Endothelial cell of umbilical vein (primary cell): ENCODE measurements at regions not wholly inside any gene's neighbourhood (a gene's known extent, or its start where the extent isn't known, plus 50 kb on each side); places are given as distances from the start of the nearest gene placed in this dataset.

ENCODE experiments used
- BruUV-seq: library from RNA; stranded (reverse); fragments of 400-500 nt; replicated peaks from 2 replicates; lab custom pipeline; 2021; lab: Mats Ljungman, UMichigan
- CTCF ChIA-PET: fragments of 300-600, 350-600 bp; sonication (Branson Sonifier 250); formaldehyde crosslinking; loops from one replicate; lab custom pipeline; 2021; ENCODE audit warnings: antibody characterized with exemption, inconsistent platforms; lab: Charles Lee
- POLR2A ChIA-PET: fragments of 300-600, 350-600 bp; sonication (Branson Sonifier 250); formaldehyde crosslinking; loops from one replicate; lab custom pipeline; 2021; ENCODE audit warnings: antibody characterized with exemption, inconsistent platforms; lab: Charles Lee
- DNase-seq: peaks from one replicate; pipeline ENCODE4 v3.0.0-alpha.2; 2011; ENCODE audit warnings: low read depth, low spot score
- FAIRE-seq: peaks from 2 replicates; lab custom pipeline; 2011; peaks lifted over from hg19 to GRCh38; lab: Jason Lieb, UNC
- H2AFZ ChIP-seq: 2 replicates; pipeline ENCODE4 v1.6.0; 2012; ENCODE audit warnings: low read depth, low read length, control low read depth, inconsistent platforms
- H3K27ac ChIP-seq: 2 replicates; pipeline ENCODE4 v1.5.1; 2011; ENCODE audit warnings: low read depth, mild to moderate bottlenecking, control low read depth, low read length, moderate library complexity; ENCODE audit not compliant: insufficient read depth
- H3K27me3 ChIP-seq, 2 experiments: 2 replicates each; pipeline versions ENCODE4 v1.6.0 to v1.6.1; 2011; ENCODE audit warnings: low read length in 2 of 2, mixed read lengths in 1 of 2; ENCODE audit not compliant: control insufficient read depth in 2 of 2, insufficient read depth in 2 of 2
- H3K36me3 ChIP-seq, 2 experiments: 2 replicates in 1 of 2; 3 replicates in 1 of 2; pipeline ENCODE4 v1.5.1; 2011; ENCODE audit warnings: low read length in 2 of 2, mild to moderate bottlenecking in 1 of 2, moderate library complexity in 1 of 2; ENCODE audit not compliant: control insufficient read depth in 2 of 2, insufficient read depth in 2 of 2; ENCODE audit errors: extremely low read depth in 1 of 2
- H3K4me1 ChIP-seq: 3 replicates; pipeline ENCODE4 v1.5.1; 2011; ENCODE audit warnings: mild to moderate bottlenecking, low read length; ENCODE audit not compliant: control insufficient read depth, insufficient read depth; ENCODE audit errors: extremely low read depth
- H3K4me2 ChIP-seq: 2 replicates; pipeline ENCODE4 v1.6.1; 2011; ENCODE audit warnings: low read length, control low read depth, mixed read lengths; ENCODE audit not compliant: insufficient read depth
- H3K4me3 ChIP-seq, 3 experiments: fragments of 200-600 bp in 1 of 3; sonication (generic), shearing (Covaris generic) in 1 of 3; replicated peaks in 1 of 3; 2 replicates each; pipeline ENCODE4 v1.5.1; 2011 to 2016; ENCODE audit warnings: control low read depth in 3 of 3, low read length in 3 of 3, mild to moderate bottlenecking in 2 of 3, inconsistent platforms in 1 of 3, low read depth in 1 of 3, moderate library complexity in 1 of 3; ENCODE audit not compliant: insufficient read depth in 1 of 3
- H3K79me2 ChIP-seq: 2 replicates; pipeline ENCODE4 v1.6.0; 2012; ENCODE audit warnings: low read length, inconsistent platforms; ENCODE audit not compliant: control insufficient read depth, insufficient read depth
- H3K9ac ChIP-seq: replicated peaks from 2 replicates; pipeline ENCODE3; 2011; ENCODE audit warnings: low read length, control low read depth; ENCODE audit not compliant: insufficient read depth; ENCODE audit errors: extremely low read depth
- H3K9me1 ChIP-seq: replicated peaks from 3 replicates; pipeline ENCODE4 v1.6.0; 2011; ENCODE audit warnings: mild to moderate bottlenecking, low read length; ENCODE audit not compliant: control insufficient read depth, insufficient read depth; ENCODE audit errors: extremely low read depth
- H3K9me3 ChIP-seq: replicated peaks from 2 replicates; pipeline ENCODE4 v1.5.1; 2012; ENCODE audit warnings: low read length, inconsistent platforms; ENCODE audit not compliant: control insufficient read depth, insufficient read depth
- H4K20me1 ChIP-seq: replicated peaks from 2 replicates; pipeline ENCODE3; 2011; ENCODE audit warnings: mild to moderate bottlenecking, low read length; ENCODE audit not compliant: control insufficient read depth, insufficient read depth; ENCODE audit errors: extremely low read depth
- EZH2 ChIP-seq: IDR thresholded peaks from 2 replicates; pipeline ENCODE4 v1.6.1; 2012; ENCODE audit warnings: borderline replicate concordance, low read depth, mild to moderate bottlenecking, moderate library complexity, low read length, inconsistent platforms; ENCODE audit not compliant: severe bottlenecking
- FOS ChIP-seq: IDR thresholded peaks from 2 replicates; pipeline ENCODE4 v1.6.1; 2011; ENCODE audit warnings: mild to moderate bottlenecking, low read length, moderate library complexity, borderline replicate concordance; ENCODE audit not compliant: insufficient read depth
- GATA2 ChIP-seq: IDR thresholded peaks from 2 replicates; pipeline ENCODE4 v1.7.0; 2011; ENCODE audit warnings: low read depth, mild to moderate bottlenecking, moderate library complexity, mixed read lengths, low read length; ENCODE audit not compliant: insufficient read length, insufficient read depth
- JUN ChIP-seq: IDR thresholded peaks from 2 replicates; pipeline ENCODE4 v1.6.1; 2011; ENCODE audit warnings: borderline replicate concordance, low read depth; ENCODE audit not compliant: insufficient read length, insufficient read depth
- MYC ChIP-seq: IDR thresholded peaks from one replicate; pipeline ENCODE4 v1.6.1; 2011; ENCODE audit warnings: mild to moderate bottlenecking, low read depth, low read length
- POLR2A ChIP-seq: IDR thresholded peaks from 2 replicates; pipeline ENCODE4 v1.6.1; 2012; ENCODE audit warnings: low read depth, mild to moderate bottlenecking, control low read depth, low read length
- POLR2AphosphoS5 ChIP-seq: IDR thresholded peaks from 2 replicates; pipeline ENCODE4 v1.6.1; 2012; ENCODE audit warnings: low read depth, mild to moderate bottlenecking, control low read depth, low read length, moderate library complexity; ENCODE audit not compliant: insufficient read depth
- dilution Hi-C: fragments of 300-500 bp; cut with MboI; formaldehyde crosslinking; loops from one replicate; pipeline ENCODE4 v1.15.0; 2019; ENCODE audit warnings: low sequenced_read_pairs; ENCODE audit not compliant: extremely low pct_ligation_motif_present
- intact Hi-C: fragments of 100-400 bp; cut with micrococcal nuclease; formaldehyde crosslinking; loops from one replicate; pipeline ENCODE4 v1.10.0; 2022
- TF ChIP-seq, protein P1 (sequence below), 2 donors: IDR thresholded peaks; 1 replicate in 1 of 2; 2 replicates in 1 of 2; pipeline ENCODE4 v1.5.1; 2011; ENCODE audit warnings: low read length in 2 of 2, mild to moderate bottlenecking in 2 of 2, moderate library complexity in 2 of 2, control low read depth in 1 of 2, inconsistent platforms in 1 of 2, low read depth in 1 of 2; ENCODE audit not compliant: insufficient read depth in 1 of 2; ENCODE audit errors: extremely low read depth in 1 of 2
- TF ChIP-seq, protein P2 (sequence below): IDR thresholded peaks from 2 replicates; pipeline ENCODE4 v1.6.1; 2011; ENCODE audit not compliant: insufficient read depth, insufficient read length

DNA sequence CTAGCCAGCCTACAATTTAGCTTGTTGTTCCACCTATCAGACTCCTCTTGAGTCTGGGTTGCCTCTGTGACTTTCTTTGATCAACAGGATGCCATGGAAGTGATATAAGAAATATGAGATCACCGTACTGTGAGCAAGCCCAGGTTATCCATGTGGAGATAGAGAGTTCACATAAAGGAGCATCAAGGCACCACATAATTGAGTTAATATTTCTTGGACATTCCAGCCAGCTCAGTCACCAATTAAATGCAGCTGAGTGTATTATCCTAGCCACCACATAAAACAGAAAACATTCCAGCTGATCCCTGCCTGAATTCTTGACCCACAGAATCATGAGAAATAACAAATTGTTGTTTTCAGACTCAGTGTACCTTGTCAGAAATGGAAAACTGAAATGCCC, 253.6 kb downstream of the PPP1R2C start:
- no peaks in the 10 kb centered on the region for H3K36me3 ChIP-seq
- no peak overlapping the region for H3K4me2 ChIP-seq
- H3K79me2 ChIP-seq, result no peaks in the 10 kb centered on the region
- POLR2A ChIA-PET, result no interaction called here
- H4K20me1 ChIP-seq, result no peaks in the 10 kb centered on the region
- no peaks in the 10 kb centered on the region for H3K27me3 ChIP-seq
- H3K9ac ChIP-seq, result no peak overlapping the region
- no peaks in the 10 kb centered on the region for H3K9me1 ChIP-seq
- DNase-seq (no peak), FAIRE-seq (no peak)
- TF ChIP-seq GATA2 (no peak), POLR2AphosphoS5 (no peak), FOS (no peak), JUN (no peak), POLR2A (no peak), EZH2 (no peak), MYC (no peak)
- TF ChIP-seq, protein P1, sequence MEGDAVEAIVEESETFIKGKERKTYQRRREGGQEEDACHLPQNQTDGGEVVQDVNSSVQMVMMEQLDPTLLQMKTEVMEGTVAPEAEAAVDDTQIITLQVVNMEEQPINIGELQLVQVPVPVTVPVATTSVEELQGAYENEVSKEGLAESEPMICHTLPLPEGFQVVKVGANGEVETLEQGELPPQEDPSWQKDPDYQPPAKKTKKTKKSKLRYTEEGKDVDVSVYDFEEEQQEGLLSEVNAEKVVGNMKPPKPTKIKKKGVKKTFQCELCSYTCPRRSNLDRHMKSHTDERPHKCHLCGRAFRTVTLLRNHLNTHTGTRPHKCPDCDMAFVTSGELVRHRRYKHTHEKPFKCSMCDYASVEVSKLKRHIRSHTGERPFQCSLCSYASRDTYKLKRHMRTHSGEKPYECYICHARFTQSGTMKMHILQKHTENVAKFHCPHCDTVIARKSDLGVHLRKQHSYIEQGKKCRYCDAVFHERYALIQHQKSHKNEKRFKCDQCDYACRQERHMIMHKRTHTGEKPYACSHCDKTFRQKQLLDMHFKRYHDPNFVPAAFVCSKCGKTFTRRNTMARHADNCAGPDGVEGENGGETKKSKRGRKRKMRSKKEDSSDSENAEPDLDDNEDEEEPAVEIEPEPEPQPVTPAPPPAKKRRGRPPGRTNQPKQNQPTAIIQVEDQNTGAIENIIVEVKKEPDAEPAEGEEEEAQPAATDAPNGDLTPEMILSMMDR (IDR thresholded peaks at IDR 0.05; ENCODE audit: extremely low read depth in 1 of 2, insufficient read depth in 1 of 2, low read depth in 1 of 2, low read length in 2 of 2), result no peak
- TF ChIP-seq, protein P2, sequence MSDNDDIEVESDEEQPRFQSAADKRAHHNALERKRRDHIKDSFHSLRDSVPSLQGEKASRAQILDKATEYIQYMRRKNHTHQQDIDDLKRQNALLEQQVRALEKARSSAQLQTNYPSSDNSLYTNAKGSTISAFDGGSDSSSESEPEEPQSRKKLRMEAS, result no peak
- CTCF ChIA-PET, result no interaction called here
- no peak overlapping the region for H3K4me3 ChIP-seq
- no peak overlapping the region for H3K27ac ChIP-seq
- no TSS peak for BruUV-seq
- dilution Hi-C loops, result no loop called here
- no peak overlapping the region for H2AFZ ChIP-seq
- H3K9me3 ChIP-seq, result no peaks in the 10 kb centered on the region
- H3K4me1 ChIP-seq, result no peaks in the 10 kb centered on the region
- intact Hi-C loops, result no loop called here
